HG03460 (cell line): ENCODE measurements at regions not wholly inside any gene's neighbourhood (a gene's known extent, or its start where the extent isn't known, plus 50 kb on each side); places are given as distances from the start of the nearest gene placed in this dataset.

Experiments
- ATAC-seq: cut with Tn5 transposase; IDR thresholded peaks from one replicate; pipeline ENCODE4 v1.9.1; 2021; ENCODE audit not compliant: unreplicated experiment

- no peak for ATAC-seq
Observed at GRCh38 chr4:111813555-111814140, 331.6 kb upstream of the FAM241A start.

GRCh38 chr4:111814961-111815360 lies 330.3 kb upstream of the FAM241A start:
- ATAC-seq = no peak

GRCh38 chr4:111821342-111821741 lies 323.9 kb upstream of the FAM241A start:
- no peak for ATAC-seq

- ATAC-seq = no peak
Observed at GRCh38 chr4:111836601-111837000, 308.7 kb upstream of the FAM241A start.

- no peak for ATAC-seq
Observed at GRCh38 chr4:111837761-111838160, 307.5 kb upstream of the FAM241A start.

- no peak for ATAC-seq
Observed at GRCh38 chr4:111838406-111838930, 306.8 kb upstream of the FAM241A start.

GRCh38 chr4:111839141-111839540 lies 306.1 kb upstream of the FAM241A start:
- no peak for ATAC-seq

- ATAC-seq = no peak
Observed at GRCh38 chr4:111842336-111842735, 302.9 kb upstream of the FAM241A start.

GRCh38 chr4:111847296-111848008 lies 297.8 kb upstream of the FAM241A start:
- no peak for ATAC-seq

- no peak for ATAC-seq
Observed at GRCh38 chr4:111849746-111850284, 295.4 kb upstream of the FAM241A start.

- no peak for ATAC-seq
Observed at GRCh38 chr4:111854494-111855087, 290.7 kb upstream of the FAM241A start.

- no peak for ATAC-seq
Observed at GRCh38 chr4:111855308-111855707, 289.9 kb upstream of the FAM241A start.

GRCh38 chr4:111864066-111864465 lies 281.2 kb upstream of the FAM241A start:
- no peak for ATAC-seq

GRCh38 chr4:111869339-111869738 lies 275.9 kb upstream of the FAM241A start:
- no peak for ATAC-seq

GRCh38 chr4:111871802-111872201 lies 273.5 kb upstream of the FAM241A start:
- no peak for ATAC-seq

GRCh38 chr4:111873801-111874200 lies 271.5 kb upstream of the FAM241A start:
- no peak for ATAC-seq

- ATAC-seq = no peak
Observed at GRCh38 chr4:111879539-111879938, 265.7 kb upstream of the FAM241A start.

GRCh38 chr4:111880116-111880515 lies 265.1 kb upstream of the FAM241A start:
- no peak for ATAC-seq

GRCh38 chr4:111883557-111883999 lies 261.7 kb upstream of the FAM241A start:
- no peak for ATAC-seq

- ATAC-seq = no peak
Observed at GRCh38 chr4:111890412-111890811, 254.8 kb upstream of the FAM241A start.

- ATAC-seq = no peak
Observed at GRCh38 chr4:111905511-111905910, 239.7 kb upstream of the FAM241A start.

GRCh38 chr4:111919639-111920038 lies 225.6 kb upstream of the FAM241A start:
- ATAC-seq = no peak
